ENCODE measurements at regions not wholly inside any gene's neighbourhood (a gene's known extent, or its start where the extent isn't known, plus 50 kb on each side); places are given as distances from the start of the nearest gene placed in this dataset.

DNA sequence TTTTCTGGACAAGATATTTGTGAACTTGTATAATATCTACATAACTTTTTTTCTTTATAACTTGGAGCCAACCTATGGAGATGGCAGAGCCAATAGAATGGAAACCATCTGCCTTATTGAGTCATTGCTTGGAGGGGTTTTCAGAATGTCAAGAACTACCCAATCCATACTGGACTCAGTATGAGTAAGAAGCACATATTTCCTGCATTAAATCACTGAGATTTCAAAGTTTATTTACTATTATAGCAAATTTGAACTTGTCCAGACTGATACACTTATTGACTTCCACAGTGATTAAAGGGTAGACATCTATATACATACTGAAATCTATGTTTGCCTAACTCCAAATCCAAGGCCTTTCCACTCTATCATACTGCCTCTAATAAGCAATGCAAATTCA, 704.0 kb downstream of the KCNA4 start:
- H3K4me1 ChIP-seq: no peaks in the 10 kb centered on the region
- H3K36me3 ChIP-seq: no peaks in the 10 kb centered on the region
- no peaks in the 10 kb centered on the region for H3K9me3 ChIP-seq
- H3K4me3 ChIP-seq: no peak overlapping the region
- no peaks in the 10 kb centered on the region for H3K27me3 ChIP-seq
- TF ChIP-seq, protein P1, sequence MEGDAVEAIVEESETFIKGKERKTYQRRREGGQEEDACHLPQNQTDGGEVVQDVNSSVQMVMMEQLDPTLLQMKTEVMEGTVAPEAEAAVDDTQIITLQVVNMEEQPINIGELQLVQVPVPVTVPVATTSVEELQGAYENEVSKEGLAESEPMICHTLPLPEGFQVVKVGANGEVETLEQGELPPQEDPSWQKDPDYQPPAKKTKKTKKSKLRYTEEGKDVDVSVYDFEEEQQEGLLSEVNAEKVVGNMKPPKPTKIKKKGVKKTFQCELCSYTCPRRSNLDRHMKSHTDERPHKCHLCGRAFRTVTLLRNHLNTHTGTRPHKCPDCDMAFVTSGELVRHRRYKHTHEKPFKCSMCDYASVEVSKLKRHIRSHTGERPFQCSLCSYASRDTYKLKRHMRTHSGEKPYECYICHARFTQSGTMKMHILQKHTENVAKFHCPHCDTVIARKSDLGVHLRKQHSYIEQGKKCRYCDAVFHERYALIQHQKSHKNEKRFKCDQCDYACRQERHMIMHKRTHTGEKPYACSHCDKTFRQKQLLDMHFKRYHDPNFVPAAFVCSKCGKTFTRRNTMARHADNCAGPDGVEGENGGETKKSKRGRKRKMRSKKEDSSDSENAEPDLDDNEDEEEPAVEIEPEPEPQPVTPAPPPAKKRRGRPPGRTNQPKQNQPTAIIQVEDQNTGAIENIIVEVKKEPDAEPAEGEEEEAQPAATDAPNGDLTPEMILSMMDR (IDR thresholded peaks at IDR 0.05): no peak
- DNase-seq (ENCODE audit: low spot score): no peak
- H3K27ac ChIP-seq: no peak overlapping the region

DNA sequence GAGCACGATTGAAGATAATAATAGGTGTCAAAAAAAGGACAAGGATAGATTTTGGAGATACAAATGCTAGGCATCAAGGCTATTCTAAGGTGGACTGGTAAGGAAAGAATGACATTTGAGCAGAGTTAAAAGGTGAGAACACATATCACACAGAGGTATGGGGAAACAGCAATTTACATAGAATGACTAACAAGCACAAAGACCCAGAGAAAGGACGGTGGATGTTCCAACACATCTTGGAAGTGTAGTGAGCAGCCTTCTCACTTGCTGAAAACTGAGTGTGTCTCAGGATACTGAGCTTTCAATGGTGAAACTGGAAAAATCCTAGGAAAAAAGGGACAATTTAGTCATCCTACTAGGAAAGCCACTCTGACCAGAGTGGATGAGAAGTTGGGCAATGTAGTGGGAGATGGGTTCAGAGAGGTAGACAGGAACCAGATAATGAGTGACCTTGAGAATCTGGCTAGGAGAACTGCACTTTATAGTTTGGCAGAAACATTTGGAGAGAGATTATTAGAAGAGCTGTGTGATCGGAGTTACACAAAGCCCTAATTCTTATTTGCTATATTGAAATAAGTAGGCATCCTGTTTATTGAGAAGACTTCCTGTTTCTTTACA, 706.0 kb downstream of the KCNA4 start:
- no peaks in the 10 kb centered on the region for H3K36me3 ChIP-seq

DNA sequence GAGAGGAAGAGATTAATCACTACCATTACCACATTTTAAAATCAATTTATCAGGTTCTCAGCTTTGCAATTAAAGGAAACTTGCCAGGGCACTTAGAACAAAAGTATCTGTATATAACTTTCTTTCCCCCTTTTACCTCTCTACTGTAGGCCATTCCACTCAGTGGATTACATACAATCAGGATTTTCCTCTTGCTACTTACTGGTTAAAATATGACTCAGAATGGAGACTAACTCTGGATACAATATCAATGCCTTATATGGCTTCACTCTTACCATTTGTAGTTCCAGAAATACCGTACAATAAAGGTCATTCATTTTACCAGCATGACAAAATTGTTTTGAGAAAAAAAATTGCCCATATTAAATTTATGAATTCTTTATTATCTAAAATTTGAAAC, 706.8 kb downstream of the KCNA4 start:
- H3K4me1 ChIP-seq: no peaks in the 10 kb centered on the region
- H3K9me3 ChIP-seq: no peaks in the 10 kb centered on the region
- TF ChIP-seq, protein P1 (IDR thresholded peaks at IDR 0.05): no peak
- H3K27ac ChIP-seq: no peak overlapping the region
- H3K36me3 ChIP-seq: no peaks in the 10 kb centered on the region
- no peak overlapping the region for H3K4me3 ChIP-seq
- DNase-seq (ENCODE audit: low spot score): no peak
- no peaks in the 10 kb centered on the region for H3K27me3 ChIP-seq

More for the DNA sequence above, 706.0 kb downstream of the KCNA4 start:
- H3K9me3 ChIP-seq: no peaks in the 10 kb centered on the region
- no peaks in the 10 kb centered on the region for H3K27me3 ChIP-seq
- no peaks in the 10 kb centered on the region for H3K4me1 ChIP-seq
- H3K4me3 ChIP-seq: no peak overlapping the region
- no peak overlapping the region for H3K27ac ChIP-seq
- DNase-seq (ENCODE audit: low spot score): no peak
- TF ChIP-seq, protein P1 (IDR thresholded peaks at IDR 0.05): no peak

DNA sequence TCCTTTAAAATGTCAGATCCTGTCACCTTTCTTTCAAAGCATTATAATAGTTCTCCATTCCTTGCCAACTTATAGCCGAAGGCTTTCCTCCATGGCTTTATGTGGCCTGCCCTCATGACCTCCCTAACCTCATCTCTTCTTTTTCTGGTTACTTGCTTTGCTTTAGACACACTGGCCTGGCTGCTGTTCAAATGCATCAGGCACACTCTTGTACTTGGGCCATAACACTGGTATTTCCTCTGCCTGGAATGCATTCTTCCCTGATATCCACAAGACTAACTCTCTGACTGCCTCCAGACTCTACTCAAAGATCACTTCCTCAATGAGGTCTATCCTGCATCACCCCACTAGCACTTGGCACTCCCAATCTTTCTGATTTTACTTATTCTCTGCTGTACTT, 710.3 kb downstream of the KCNA4 start:
- no peaks in the 10 kb centered on the region for H3K9me3 ChIP-seq
- no peak for DNase-seq (ENCODE audit: low spot score)
- TF ChIP-seq, protein P1 (IDR thresholded peaks at IDR 0.05): no peak
- no peaks in the 10 kb centered on the region for H3K36me3 ChIP-seq
- no peaks in the 10 kb centered on the region for H3K4me1 ChIP-seq
- no peak overlapping the region for H3K27ac ChIP-seq
- H3K27me3 ChIP-seq: no peaks in the 10 kb centered on the region
- H3K4me3 ChIP-seq: no peak overlapping the region

DNA sequence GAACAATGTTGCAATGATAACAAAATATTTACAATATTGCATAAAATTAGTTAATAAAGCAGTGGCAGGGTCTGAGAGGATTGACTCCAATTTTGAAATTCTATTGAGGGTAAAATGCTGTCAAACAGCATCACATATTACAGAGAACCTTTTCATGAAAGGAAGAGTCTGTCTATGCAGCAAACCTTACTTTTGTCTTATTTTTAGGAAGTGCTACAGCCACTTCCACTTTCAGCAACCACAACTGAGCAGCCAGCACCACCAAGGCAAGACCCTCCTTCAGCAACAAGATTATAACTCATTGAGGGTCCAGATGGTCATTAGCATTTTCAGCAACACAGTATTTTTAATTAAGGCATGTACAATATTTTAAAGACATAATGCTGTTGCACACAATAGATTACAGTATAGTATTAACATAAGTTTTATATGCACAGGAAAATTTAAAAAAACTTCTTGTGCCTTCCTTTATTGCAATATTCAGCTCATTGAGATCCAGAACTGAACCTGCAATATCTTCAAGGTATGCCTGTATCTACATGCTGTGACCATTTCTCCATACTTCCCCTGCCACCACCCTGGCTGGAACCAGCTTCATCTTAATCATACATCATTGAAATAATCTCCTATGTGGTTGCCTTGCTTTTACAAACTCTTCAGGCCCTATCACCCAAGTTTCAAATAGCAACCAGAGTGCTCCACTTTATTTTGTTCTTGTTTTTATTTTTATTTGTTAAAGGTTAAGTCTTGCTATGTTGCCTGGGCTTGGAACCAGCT, 711.2 kb downstream of the KCNA4 start:
- H3K36me3 ChIP-seq: no peaks in the 10 kb centered on the region
- H3K27me3 ChIP-seq: no peaks in the 10 kb centered on the region
- H3K4me1 ChIP-seq: no peaks in the 10 kb centered on the region
- H3K4me3 ChIP-seq: no peak overlapping the region
- H3K27ac ChIP-seq: no peak overlapping the region
- TF ChIP-seq, protein P1 (IDR thresholded peaks at IDR 0.05): no peak
- no peaks in the 10 kb centered on the region for H3K9me3 ChIP-seq
- no peak for DNase-seq (ENCODE audit: low spot score)

All from right atrium auricular region (tissue), 2 donors.